Left ventricle myocardium inferior (tissue), 1 donor: ENCODE measurements at regions not wholly inside any gene's neighbourhood (a gene's known extent, or its start where the extent isn't known, plus 50 kb on each side); places are given as distances from the start of the nearest gene placed in this dataset.

Experiments
- DNase-seq: peaks from one replicate; pipeline ENCODE4 v3.0.0-alpha.2; 2020
- H3K27ac ChIP-seq: fragments of 200-600 bp; replicated peaks from 2 replicates; pipeline ENCODE4 v1.8.0; 2021
- H3K27me3 ChIP-seq: fragments of 200-600 bp; 2 replicates; pipeline ENCODE4 v1.8.0; 2021; ENCODE audit warnings: low read depth
- H3K36me3 ChIP-seq: fragments of 200-600 bp; 2 replicates; pipeline ENCODE4 v1.8.0; 2021
- H3K4me1 ChIP-seq: fragments of 200-600 bp; 2 replicates; pipeline ENCODE4 v1.8.0; 2021
- H3K4me3 ChIP-seq: fragments of 200-600 bp; 2 replicates; pipeline ENCODE4 v1.8.0; 2021; ENCODE audit warnings: mild to moderate bottlenecking, moderate library complexity
- H3K9me3 ChIP-seq: fragments of 200-600 bp; replicated peaks from 2 replicates; pipeline ENCODE4 v1.8.0; 2021
- intact Hi-C: fragments of 100-400 bp; cut with micrococcal nuclease; formaldehyde crosslinking; loops from one replicate; pipeline ENCODE4 v1.11.0; 2022
- TF ChIP-seq, protein P1 (sequence below): fragments of 200-600 bp; IDR thresholded peaks from 2 replicates; pipeline ENCODE4 v1.8.0; 2021; ENCODE audit warnings: antibody characterized with exemption, mild to moderate bottlenecking, borderline replicate concordance
- donor health status: DM: no; HTN: yes; CAD: no; lungs with severe emphysema.

GRCh38 chr3:153744889-153745288 lies 376.3 kb upstream of the ARHGEF26 start:
- TF ChIP-seq, protein P1, sequence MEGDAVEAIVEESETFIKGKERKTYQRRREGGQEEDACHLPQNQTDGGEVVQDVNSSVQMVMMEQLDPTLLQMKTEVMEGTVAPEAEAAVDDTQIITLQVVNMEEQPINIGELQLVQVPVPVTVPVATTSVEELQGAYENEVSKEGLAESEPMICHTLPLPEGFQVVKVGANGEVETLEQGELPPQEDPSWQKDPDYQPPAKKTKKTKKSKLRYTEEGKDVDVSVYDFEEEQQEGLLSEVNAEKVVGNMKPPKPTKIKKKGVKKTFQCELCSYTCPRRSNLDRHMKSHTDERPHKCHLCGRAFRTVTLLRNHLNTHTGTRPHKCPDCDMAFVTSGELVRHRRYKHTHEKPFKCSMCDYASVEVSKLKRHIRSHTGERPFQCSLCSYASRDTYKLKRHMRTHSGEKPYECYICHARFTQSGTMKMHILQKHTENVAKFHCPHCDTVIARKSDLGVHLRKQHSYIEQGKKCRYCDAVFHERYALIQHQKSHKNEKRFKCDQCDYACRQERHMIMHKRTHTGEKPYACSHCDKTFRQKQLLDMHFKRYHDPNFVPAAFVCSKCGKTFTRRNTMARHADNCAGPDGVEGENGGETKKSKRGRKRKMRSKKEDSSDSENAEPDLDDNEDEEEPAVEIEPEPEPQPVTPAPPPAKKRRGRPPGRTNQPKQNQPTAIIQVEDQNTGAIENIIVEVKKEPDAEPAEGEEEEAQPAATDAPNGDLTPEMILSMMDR: no peak
- DNase-seq: no peak
- Histone ChIP-seq H3K36me3 (no peaks in the 10 kb centered on the region), H3K9me3 (no peaks in the 10 kb centered on the region), H3K4me1 (no peaks in the 10 kb centered on the region), H3K4me3 (no peak overlapping the region), H3K27me3 (no peaks in the 10 kb centered on the region), H3K27ac (no peak overlapping the region)
- intact Hi-C loops: no loop called here

GRCh38 chr3:153746211-153746610 lies 375.0 kb upstream of the ARHGEF26 start:
- no peaks in the 10 kb centered on the region for H3K27me3 ChIP-seq
- TF ChIP-seq, protein P1: no peak
- no peaks in the 10 kb centered on the region for H3K9me3 ChIP-seq
- no peaks in the 10 kb centered on the region for H3K36me3 ChIP-seq
- no peak for DNase-seq
- no peak overlapping the region for H3K27ac ChIP-seq
- no peaks in the 10 kb centered on the region for H3K4me1 ChIP-seq
- no peak overlapping the region for H3K4me3 ChIP-seq
- intact Hi-C loops: no loop called here

GRCh38 chr3:153749070-153749610 lies 372.1 kb upstream of the ARHGEF26 start:
- intact Hi-C loops: no loop called here
- Histone ChIP-seq H3K27me3 (no peaks in the 10 kb centered on the region), H3K27ac (no peak overlapping the region), H3K4me3 (no peak overlapping the region), H3K36me3 (no peaks in the 10 kb centered on the region), H3K9me3 (no peaks in the 10 kb centered on the region), H3K4me1 (no peaks in the 10 kb centered on the region)
- no peak for DNase-seq
- TF ChIP-seq, protein P1: no peak

- no peaks in the 10 kb centered on the region for H3K4me1 ChIP-seq
- H3K27ac ChIP-seq: no peak overlapping the region
- no peak overlapping the region for H3K4me3 ChIP-seq
- intact Hi-C loops: no loop called here
- no peak for DNase-seq
- H3K27me3 ChIP-seq: no peaks in the 10 kb centered on the region
- TF ChIP-seq, protein P1: no peak
- no peaks in the 10 kb centered on the region for H3K9me3 ChIP-seq
- H3K36me3 ChIP-seq: no peaks in the 10 kb centered on the region
Measured at GRCh38 chr3:153752405-153753027, 368.7 kb upstream of the ARHGEF26 start.

DNA sequence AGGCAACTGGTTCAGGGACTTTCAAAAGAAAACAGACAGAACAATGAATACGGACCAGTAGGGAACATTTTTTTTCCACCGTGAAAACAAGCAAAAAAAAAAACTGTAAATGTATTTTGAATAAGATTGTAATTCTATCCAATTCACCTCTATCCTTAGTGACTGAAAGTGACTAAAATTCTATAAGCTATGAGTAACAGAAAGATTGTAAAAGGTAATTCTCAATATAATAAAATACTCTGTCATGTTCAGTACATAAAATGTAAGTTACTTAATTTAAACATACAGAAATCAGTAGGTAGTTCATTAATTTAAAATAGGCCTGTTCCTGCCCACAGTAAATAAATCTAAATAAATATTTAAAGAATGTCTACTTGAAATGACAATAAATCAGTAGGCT lies 368.2 kb upstream of the ARHGEF26 start:
- Histone ChIP-seq H3K4me3 (no peak overlapping the region), H3K9me3 (no peaks in the 10 kb centered on the region), H3K4me1 (no peaks in the 10 kb centered on the region), H3K36me3 (no peaks in the 10 kb centered on the region), H3K27ac (no peak overlapping the region), H3K27me3 (no peaks in the 10 kb centered on the region)
- intact Hi-C loops: no loop called here
- TF ChIP-seq, protein P1: no peak
- no peak for DNase-seq
